ENCODE measurements at regions not wholly inside any gene's neighbourhood (a gene's known extent, or its start where the extent isn't known, plus 50 kb on each side); places are given as distances from the start of the nearest gene placed in this dataset.

GRCh38 chr1:30537279-30537678 lies 186.1 kb downstream of the MATN1 start:
- TF ChIP-seq EZH2phosphoT487 (IDR thresholded peaks at IDR 0.05) (no peak), CTCF (IDR thresholded peaks at IDR 0.05) (no peak)
- Mint-ChIP-seq H3K4me1 (peaks cover 9% of the 10 kb centered on the region), H3K4me3 (no peak overlapping the region), H3K27ac (no peak overlapping the region), H3K36me3 (no peaks in the 10 kb centered on the region), H3K27me3 (ENCODE audit: insufficient read depth, low read depth) (peaks cover 19% of the 10 kb centered on the region), H3K9me3 (no peaks in the 10 kb centered on the region)
- Histone ChIP-seq H3K4me1 (no peaks in the 10 kb centered on the region), H3K36me3 (no peaks in the 10 kb centered on the region), H3K27ac (no peak overlapping the region), H3K79me2 (ENCODE audit: low read depth) (no peaks in the 10 kb centered on the region), H4K20me1 (ENCODE audit: low read depth) (no peaks in the 10 kb centered on the region), H3K27me3 (no peaks in the 10 kb centered on the region), H3K9me3 (ENCODE audit: low read depth) (no peaks in the 10 kb centered on the region), H3F3A (ENCODE audit: low read depth) (no peaks in the 10 kb centered on the region), H3K4me2 (no peak overlapping the region), H2AFZ (replicated peaks) (no peak overlapping the region), H3K4me3 (no peak overlapping the region), H3K9ac (no peak overlapping the region)
- no peak for DNase-seq (ENCODE audit: low spot score)

- peaks cover 18% of the 10 kb centered on the region for H3K27me3 Mint-ChIP-seq (ENCODE audit: insufficient read depth, low read depth)
- no peak for TF ChIP-seq CTCF (IDR thresholded peaks at IDR 0.05)
- no peak for TF ChIP-seq EZH2phosphoT487 (IDR thresholded peaks at IDR 0.05)
- no peak for TF ChIP-seq EZH2 (IDR thresholded peaks at IDR 0.05)
- Histone ChIP-seq H3K4me1 (no peaks in the 10 kb centered on the region), H3K27me3 (no peaks in the 10 kb centered on the region), H3K4me3 (no peak overlapping the region), H3K36me3 (no peaks in the 10 kb centered on the region), H3K79me2 (ENCODE audit: low read depth) (no peaks in the 10 kb centered on the region), H3K9me3 (ENCODE audit: low read depth) (no peaks in the 10 kb centered on the region), H3K27ac (no peak overlapping the region), H3K4me2 (no peak overlapping the region), H2AFZ (replicated peaks) (no peak overlapping the region), H3K9ac (no peak overlapping the region), H3F3A (ENCODE audit: low read depth) (no peaks in the 10 kb centered on the region), H4K20me1 (ENCODE audit: low read depth) (no peaks in the 10 kb centered on the region)
- H3K36me3 Mint-ChIP-seq: no peaks in the 10 kb centered on the region
- H3K9me3 Mint-ChIP-seq: no peaks in the 10 kb centered on the region
- H3K4me3 Mint-ChIP-seq: no peak overlapping the region
- peaks cover 9% of the 10 kb centered on the region for H3K4me1 Mint-ChIP-seq
- no peak overlapping the region for H3K27ac Mint-ChIP-seq
- no peak for DNase-seq (ENCODE audit: low spot score)
These were observed 186.9 kb downstream of the MATN1 start for GRCh38 chr1:30536530-30536929.

- no peaks in the 10 kb centered on the region for H3K79me2 ChIP-seq (ENCODE audit: low read depth)
- TF ChIP-seq EZH2 (IDR thresholded peaks at IDR 0.05): no peak
- TF ChIP-seq CTCF (IDR thresholded peaks at IDR 0.05): no peak
- no peak for TF ChIP-seq EZH2phosphoT487 (IDR thresholded peaks at IDR 0.05)
- no peaks in the 10 kb centered on the region for H3K36me3 Mint-ChIP-seq
- no peaks in the 10 kb centered on the region for H3F3A ChIP-seq (ENCODE audit: low read depth)
- no peak overlapping the region for H3K9ac ChIP-seq
- H3K4me3 ChIP-seq: no peak overlapping the region
- no peak overlapping the region for H3K4me2 ChIP-seq
- H4K20me1 ChIP-seq (ENCODE audit: low read depth): no peaks in the 10 kb centered on the region
- no peak overlapping the region for H2AFZ ChIP-seq (replicated peaks)
- no peaks in the 10 kb centered on the region for H3K4me1 ChIP-seq
- peak overlapping the region; percentile 5 for H3K27ac Mint-ChIP-seq
- no peaks in the 10 kb centered on the region for H3K27me3 ChIP-seq
- peaks cover 9% of the 10 kb centered on the region for H3K4me1 Mint-ChIP-seq
- H3K27ac ChIP-seq: no peak overlapping the region
- no peak for DNase-seq (ENCODE audit: low spot score)
- no peaks in the 10 kb centered on the region for H3K9me3 ChIP-seq (ENCODE audit: low read depth)
- no peak overlapping the region for H3K4me3 Mint-ChIP-seq
- no peaks in the 10 kb centered on the region for H3K36me3 ChIP-seq
- H3K9me3 Mint-ChIP-seq: no peaks in the 10 kb centered on the region
- H3K27me3 Mint-ChIP-seq (ENCODE audit: insufficient read depth, low read depth): peaks cover 18% of the 10 kb centered on the region
These were observed 187.6 kb downstream of the MATN1 start for GRCh38 chr1:30535595-30536325.

All from neural progenitor cell (in vitro differentiated cells).